GM18907 (cell line): ENCODE measurements at regions not wholly inside any gene's neighbourhood (a gene's known extent, or its start where the extent isn't known, plus 50 kb on each side); places are given as distances from the start of the nearest gene placed in this dataset.

Experiments used
- ATAC-seq: cut with Tn5 transposase; IDR thresholded peaks from one replicate; pipeline ENCODE4 v1.9.1; 2021; ENCODE audit warnings: mild to moderate bottlenecking, moderate library complexity; ENCODE audit not compliant: unreplicated experiment

DNA sequence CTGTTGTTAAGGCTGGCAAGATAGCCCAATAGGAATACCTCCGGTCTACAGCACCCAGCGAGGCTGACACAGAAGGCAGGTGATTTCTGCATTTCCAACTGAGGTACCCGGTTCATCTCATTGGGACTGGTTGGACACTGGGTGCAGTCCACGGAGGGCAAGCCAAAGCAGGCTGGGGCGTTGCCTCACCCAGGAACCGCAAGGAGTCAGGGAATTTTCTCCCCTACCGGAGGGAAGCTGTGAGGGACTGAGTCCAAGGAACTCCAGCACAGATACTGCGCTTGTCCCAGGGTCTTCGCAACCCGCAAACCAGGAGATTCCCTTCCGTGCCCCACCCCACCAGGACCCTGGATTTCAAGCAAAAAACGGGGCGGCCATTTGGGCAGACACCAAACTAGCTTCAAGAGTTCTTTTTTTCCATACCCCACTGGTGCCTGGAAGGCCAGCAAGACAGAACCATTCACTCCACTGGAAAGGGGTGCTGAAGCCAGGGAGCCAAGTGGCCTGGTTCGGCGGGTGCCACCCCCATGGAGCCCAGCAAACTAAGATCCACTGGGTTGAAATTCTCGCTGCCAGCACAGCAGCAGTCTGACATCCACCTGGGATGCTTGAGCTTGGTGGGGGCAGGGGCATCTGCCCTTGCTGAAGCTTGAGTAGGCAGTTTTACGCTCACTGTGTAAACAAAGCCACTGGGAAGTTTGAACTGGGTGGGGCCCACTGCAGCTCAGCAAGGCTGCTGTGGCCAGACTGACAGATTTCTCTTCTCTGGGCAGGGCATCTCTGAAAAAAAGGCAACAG, 647.2 kb downstream of the BNC2 start:
- no peak for ATAC-seq

- ATAC-seq, result no peak
Observed at GRCh38 chr9:16230731-16231130, 639.7 kb downstream of the BNC2 start.

GRCh38 chr9:16236311-16236710, 634.2 kb downstream of the BNC2 start:
- ATAC-seq, result no peak

GRCh38 chr9:16236882-16237281, 633.6 kb downstream of the BNC2 start:
- no peak for ATAC-seq

GRCh38 chr9:16238623-16239138, 631.8 kb downstream of the BNC2 start:
- ATAC-seq, result no peak

DNA sequence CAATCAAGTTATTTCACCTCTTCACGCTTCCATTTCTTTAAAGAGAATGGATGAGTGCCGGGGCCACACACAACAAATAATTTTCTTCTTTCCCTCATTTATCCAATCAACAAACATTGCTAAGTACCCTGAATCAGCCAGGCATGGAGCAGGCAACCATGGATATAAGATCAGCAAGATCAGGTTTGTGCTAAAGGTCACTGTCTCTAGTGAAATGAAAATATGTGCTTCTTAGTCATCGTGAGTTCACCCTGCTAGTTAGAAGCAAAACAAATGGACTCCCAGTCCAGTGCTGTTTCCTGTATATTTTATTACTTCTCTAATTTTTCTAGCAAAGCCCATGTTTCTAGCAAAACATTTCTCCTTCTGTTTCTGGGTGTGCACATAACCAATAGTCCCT, 629.2 kb downstream of the BNC2 start:
- ATAC-seq, result no peak

DNA sequence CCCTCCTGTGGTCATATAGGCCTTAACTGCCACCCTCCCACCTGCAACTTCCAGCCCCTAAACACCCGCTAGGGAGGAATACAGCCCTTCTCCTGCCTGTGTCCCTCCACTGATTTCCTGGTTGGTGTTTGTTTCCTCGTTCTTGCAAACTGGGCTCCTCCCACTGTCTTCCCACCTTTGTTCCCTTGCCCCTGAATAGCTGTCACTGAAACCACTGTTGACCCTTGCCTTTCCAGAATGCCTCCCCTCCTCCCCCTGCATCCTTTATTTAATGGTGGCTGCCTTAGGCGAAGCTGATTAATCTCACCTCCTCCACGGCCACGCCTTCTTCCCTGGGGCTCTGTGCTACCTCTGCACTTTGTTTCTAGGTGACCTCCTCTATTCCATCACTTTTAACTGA, 626.7 kb downstream of the BNC2 start:
- ATAC-seq, result no peak

DNA sequence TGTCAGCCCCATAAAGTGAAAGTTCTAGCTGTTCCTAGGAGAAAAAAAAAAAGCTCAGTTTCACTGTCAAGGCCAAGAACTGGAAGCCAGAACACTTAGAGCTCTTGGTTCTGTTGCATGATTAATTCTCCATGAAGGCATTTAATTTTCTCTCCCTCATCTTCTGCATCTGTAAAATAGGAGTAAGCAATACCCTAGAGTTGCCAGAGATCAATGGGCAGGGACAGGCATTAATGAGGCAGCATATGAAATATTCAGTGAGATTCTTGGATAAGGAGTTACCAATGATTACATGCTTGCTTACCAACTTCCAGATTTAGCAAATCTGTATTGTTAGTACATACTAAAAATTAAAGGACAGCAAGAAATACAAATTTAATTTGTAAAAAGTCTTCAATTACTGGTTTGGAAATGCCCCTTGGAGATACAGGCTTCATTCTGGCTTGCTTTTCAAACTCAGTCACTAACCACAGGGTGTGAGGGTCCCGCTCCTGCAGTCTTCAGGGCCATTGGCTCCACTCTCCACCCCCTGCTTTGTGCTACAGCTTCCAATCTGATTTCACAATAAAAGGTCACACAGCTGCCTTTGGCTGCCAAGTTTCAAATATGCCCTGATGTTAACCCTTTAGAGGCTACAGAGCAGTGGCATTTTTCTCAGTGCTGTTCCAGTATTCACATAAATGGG, 624.6 kb downstream of the BNC2 start:
- ATAC-seq, result no peak

GRCh38 chr9:16246785-16247184, 623.7 kb downstream of the BNC2 start:
- ATAC-seq, result no peak

- no peak for ATAC-seq
Observed at GRCh38 chr9:16247188-16247875, 623.1 kb downstream of the BNC2 start.

DNA sequence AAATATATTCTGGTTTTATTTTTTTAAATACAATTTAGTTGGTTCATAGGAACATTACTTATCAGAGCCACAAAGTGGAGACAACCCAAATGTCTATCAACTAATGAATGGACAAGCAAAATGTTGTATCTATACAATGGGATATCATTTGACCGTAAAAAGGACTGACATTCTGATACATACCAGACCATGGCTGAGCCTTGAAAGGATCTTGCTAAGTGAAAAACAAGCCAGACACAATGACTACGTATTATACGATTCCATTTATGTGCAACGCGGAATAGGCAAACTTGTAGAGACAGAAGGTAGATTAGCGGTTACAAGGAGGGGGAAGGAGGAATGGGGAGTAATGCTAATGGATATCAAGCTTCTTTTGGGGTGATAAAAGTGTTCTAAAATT, 621.6 kb downstream of the BNC2 start:
- ATAC-seq, result no peak

DNA sequence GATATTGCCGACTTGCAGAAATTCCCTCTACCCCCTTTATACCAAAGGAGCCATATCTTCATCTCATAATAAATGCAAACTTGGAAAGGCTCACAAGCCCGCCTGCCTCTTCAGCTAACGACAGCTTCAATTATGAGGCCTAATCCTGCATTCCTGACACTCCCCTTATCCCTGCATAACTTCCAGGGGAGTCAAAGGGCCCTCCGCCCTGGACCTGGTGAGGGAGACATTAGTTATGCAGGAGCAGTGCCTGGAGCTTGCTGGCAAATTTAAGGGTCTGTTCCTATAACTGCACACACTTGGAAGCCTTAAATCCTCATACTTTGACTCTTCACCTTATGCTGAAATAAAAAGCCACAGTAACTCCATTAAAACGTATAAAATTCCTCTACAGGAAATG, 617.9 kb downstream of the BNC2 start:
- no peak for ATAC-seq

DNA sequence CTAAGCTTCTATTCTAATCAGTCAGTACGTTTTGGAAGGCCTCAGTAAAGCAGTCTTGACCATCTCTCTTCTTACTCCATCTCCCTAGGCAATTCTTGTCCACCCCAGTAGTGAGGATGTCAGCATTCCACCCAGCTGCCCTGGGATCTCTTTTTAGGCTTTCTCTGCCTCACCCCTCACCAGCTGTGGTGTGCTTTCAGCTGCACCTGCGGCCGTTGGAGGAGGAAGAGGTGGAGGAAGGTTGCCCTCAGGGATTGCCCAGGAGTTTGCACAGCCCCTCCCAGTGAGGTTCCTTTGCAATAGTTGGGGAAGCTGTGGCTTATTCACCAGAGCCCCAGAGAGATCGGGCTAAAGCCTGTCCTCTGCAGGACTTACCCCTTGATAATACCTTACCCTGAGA, 615.8 kb downstream of the BNC2 start:
- ATAC-seq, result no peak

- ATAC-seq, result no peak
Observed at GRCh38 chr9:16255217-16255616, 615.3 kb downstream of the BNC2 start.

DNA sequence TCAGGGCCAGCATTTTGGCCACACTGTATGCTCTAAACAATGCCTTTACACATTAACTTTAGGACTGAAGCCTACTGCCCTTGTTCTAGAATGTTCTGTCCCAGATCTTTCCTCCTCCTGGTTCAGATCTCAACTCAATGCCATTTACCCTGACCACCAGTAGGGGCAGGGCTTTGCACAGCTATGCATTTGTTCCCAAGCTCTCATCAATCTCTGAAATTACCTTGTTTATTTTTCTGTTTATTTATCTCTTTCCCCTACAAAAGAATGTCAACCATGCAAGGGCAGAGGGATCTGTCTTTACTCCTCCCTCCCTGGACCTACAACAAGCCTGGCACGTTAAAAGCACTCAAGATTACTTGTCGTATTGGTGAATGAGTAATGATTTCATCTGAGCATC, 612.9 kb downstream of the BNC2 start:
- no peak for ATAC-seq

DNA sequence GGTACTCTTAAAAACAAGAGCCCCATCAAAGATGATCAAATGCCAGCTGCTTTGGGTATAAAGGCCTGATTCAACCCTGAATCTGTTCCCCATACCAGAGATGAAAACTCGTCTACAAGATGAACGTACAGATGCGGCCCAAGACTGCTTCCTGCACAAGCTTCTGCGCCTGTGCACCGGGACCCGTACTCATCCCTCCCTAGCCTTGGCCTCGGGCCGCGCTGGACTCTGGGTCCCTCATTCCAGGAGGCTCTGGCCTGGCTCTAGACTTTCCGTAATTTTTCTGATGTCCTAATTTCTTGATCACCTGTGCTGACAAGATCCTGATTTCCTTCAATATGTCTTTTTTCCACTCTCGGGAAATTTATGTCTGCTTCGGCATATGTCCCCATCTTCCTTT, 612.3 kb downstream of the BNC2 start:
- no peak for ATAC-seq

- ATAC-seq, result no peak
Observed at GRCh38 chr9:16258708-16259107, 611.8 kb downstream of the BNC2 start.

- ATAC-seq, result no peak
Observed at GRCh38 chr9:16262477-16263261, 607.8 kb downstream of the BNC2 start.

DNA sequence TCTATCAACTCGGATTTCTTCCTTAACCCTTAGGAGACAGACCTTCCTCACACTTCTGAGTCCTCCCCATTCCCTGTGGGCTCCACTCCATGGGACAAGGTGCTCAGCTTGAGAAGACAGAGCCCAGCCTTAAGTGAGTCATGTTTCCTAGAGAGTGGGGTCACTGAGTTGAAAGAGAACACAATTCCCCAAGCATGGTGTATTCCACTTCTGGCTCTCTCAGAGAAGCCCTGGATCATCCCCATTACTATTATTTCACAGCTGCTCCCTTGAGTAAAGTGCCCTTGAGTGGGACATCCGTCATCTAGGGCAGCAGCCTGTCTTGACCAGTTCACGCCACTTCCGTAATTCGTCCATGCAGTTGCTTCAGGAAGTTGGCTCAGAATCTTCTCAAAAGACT, 604.8 kb downstream of the BNC2 start:
- ATAC-seq, result no peak

GRCh38 chr9:16266648-16267276, 603.7 kb downstream of the BNC2 start:
- ATAC-seq, result no peak
